Suprapubic skin (tissue), 4 donors: ENCODE measurements at regions not wholly inside any gene's neighbourhood (a gene's known extent, or its start where the extent isn't known, plus 50 kb on each side); places are given as distances from the start of the nearest gene placed in this dataset.

Experiments used
- DNase-seq, 2 donors: peaks; one replicate each; pipeline ENCODE4 v3.0.0-alpha.2; 2019; ENCODE audit warnings: low spot score in 2 of 2
- H3K27ac ChIP-seq: fragments of 200-600 bp; sonication (generic); one replicate; pipeline ENCODE4 v1.5.1; 2019
- H3K27me3 ChIP-seq: fragments of 200-600 bp; sonication (generic); one replicate; pipeline ENCODE4 v1.5.1; 2019
- H3K36me3 ChIP-seq: fragments of 200-600 bp; sonication (generic); one replicate; pipeline ENCODE4 v1.5.1; 2019
- H3K4me1 ChIP-seq: fragments of 200-600 bp; sonication (generic); one replicate; pipeline ENCODE4 v1.5.1; 2019
- H3K4me3 ChIP-seq: fragments of 200-600 bp; sonication (generic); one replicate; pipeline ENCODE4 v1.5.1; 2019; ENCODE audit warnings: mild to moderate bottlenecking
- H3K9me3 ChIP-seq: fragments of 200-600 bp; sonication (generic); one replicate; pipeline ENCODE4 v1.5.1; 2019
- EP300 ChIP-seq: sonication (generic); formaldehyde crosslinking; IDR thresholded peaks from one replicate; pipeline ENCODE4 v1.6.1; 2017; ENCODE audit warnings: antibody characterized with exemption
- POLR2A ChIP-seq, 2 donors: fragments of 450-650 bp; IDR thresholded peaks; one replicate each; pipeline ENCODE4 v1.6.1; 2017; ENCODE audit warnings: antibody characterized with exemption in 2 of 2, mild to moderate bottlenecking in 2 of 2, moderate library complexity in 2 of 2
- POLR2AphosphoS5 ChIP-seq, 3 donors: sonication (generic); formaldehyde crosslinking; IDR thresholded peaks; one replicate each; pipeline ENCODE4 v1.6.1; 2017; ENCODE audit warnings: antibody characterized with exemption in 3 of 3
- WGBS: methylation state at CpG from one replicate; pipeline ENCODE4 v1.1.5; 2018; 5-methylcytosine and 5-hydroxymethylcytosine counted together
- TF ChIP-seq, protein P1 (sequence below), 2 donors: fragments of 200-600 bp in 1 of 2; fragments of 450-650 bp in 1 of 2; sonication (generic) in 1 of 2; IDR thresholded peaks; one replicate each; pipeline ENCODE4 v1.5.1; 2016 to 2019; ENCODE audit warnings: antibody characterized with exemption in 2 of 2, mild to moderate bottlenecking in 1 of 2, moderate library complexity in 1 of 2

DNA sequence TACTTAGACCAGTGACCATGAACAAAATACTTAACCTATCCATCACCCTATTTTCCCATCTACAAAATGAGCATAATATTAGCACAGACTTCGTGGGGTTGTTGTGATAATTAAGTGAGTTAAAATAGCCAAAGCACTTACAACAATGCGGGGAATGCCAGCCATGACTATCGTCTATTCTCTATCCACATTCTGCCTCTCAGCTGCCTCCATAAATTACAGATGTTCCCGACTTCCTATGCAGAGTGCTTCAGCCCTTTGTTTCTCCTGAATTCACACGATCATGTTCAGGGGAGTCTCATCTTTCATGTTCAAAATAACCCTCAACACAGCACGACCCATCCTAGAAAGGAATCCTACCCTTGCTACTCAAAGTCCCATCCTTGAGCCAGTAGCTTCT, 211.6 kb downstream of the EN1 start:
- TF ChIP-seq EP300 (no peak), POLR2A (IDR thresholded peaks at IDR 0.05) (no peak), POLR2AphosphoS5 (IDR thresholded peaks at IDR 0.05) (no peak)
- TF ChIP-seq, protein P1, sequence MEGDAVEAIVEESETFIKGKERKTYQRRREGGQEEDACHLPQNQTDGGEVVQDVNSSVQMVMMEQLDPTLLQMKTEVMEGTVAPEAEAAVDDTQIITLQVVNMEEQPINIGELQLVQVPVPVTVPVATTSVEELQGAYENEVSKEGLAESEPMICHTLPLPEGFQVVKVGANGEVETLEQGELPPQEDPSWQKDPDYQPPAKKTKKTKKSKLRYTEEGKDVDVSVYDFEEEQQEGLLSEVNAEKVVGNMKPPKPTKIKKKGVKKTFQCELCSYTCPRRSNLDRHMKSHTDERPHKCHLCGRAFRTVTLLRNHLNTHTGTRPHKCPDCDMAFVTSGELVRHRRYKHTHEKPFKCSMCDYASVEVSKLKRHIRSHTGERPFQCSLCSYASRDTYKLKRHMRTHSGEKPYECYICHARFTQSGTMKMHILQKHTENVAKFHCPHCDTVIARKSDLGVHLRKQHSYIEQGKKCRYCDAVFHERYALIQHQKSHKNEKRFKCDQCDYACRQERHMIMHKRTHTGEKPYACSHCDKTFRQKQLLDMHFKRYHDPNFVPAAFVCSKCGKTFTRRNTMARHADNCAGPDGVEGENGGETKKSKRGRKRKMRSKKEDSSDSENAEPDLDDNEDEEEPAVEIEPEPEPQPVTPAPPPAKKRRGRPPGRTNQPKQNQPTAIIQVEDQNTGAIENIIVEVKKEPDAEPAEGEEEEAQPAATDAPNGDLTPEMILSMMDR (IDR thresholded peaks at IDR 0.05): no peak
- 48% methylated on average over 6 of the region's 6 CpGs for WGBS

DNA sequence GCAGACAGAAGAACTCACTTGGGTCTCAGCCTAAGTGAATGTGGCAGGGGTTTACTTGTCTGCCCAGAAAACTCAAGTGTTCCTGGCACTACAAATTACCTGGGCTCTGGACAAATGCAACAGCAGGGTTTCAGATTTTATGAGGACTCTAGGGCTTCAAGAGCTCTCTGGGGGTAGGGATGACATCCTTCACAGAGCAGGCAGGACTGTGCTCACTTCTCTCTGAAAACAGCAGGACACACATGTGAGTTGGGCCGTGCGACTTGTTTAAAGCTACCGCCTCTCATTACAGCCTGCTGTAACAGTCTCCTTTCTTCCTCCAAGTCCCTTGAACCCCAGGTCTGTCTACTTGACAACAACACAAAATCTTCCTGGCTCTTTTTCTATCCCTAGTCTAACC, 212.6 kb downstream of the EN1 start:
- WGBS: 90% methylated on average over 3 of the region's 3 CpGs
- Histone ChIP-seq H3K36me3 (no peaks in the 10 kb centered on the region), H3K4me1 (no peaks in the 10 kb centered on the region), H3K27ac (no peak overlapping the region), H3K4me3 (no peak overlapping the region), H3K27me3 (no peaks in the 10 kb centered on the region), H3K9me3 (no peaks in the 10 kb centered on the region)
- no peak for DNase-seq
- TF ChIP-seq, protein P1 (IDR thresholded peaks at IDR 0.05): no peak
- TF ChIP-seq EP300 (no peak), POLR2A (IDR thresholded peaks at IDR 0.05) (no peak), POLR2AphosphoS5 (IDR thresholded peaks at IDR 0.05) (no peak)

More for the DNA sequence above, 211.6 kb downstream of the EN1 start:
- no peak overlapping the region for H3K4me3 ChIP-seq
- H3K36me3 ChIP-seq: no peaks in the 10 kb centered on the region
- no peaks in the 10 kb centered on the region for H3K4me1 ChIP-seq
- H3K9me3 ChIP-seq: no peaks in the 10 kb centered on the region
- H3K27me3 ChIP-seq: no peaks in the 10 kb centered on the region
- H3K27ac ChIP-seq: no peak overlapping the region
- no peak for DNase-seq

DNA sequence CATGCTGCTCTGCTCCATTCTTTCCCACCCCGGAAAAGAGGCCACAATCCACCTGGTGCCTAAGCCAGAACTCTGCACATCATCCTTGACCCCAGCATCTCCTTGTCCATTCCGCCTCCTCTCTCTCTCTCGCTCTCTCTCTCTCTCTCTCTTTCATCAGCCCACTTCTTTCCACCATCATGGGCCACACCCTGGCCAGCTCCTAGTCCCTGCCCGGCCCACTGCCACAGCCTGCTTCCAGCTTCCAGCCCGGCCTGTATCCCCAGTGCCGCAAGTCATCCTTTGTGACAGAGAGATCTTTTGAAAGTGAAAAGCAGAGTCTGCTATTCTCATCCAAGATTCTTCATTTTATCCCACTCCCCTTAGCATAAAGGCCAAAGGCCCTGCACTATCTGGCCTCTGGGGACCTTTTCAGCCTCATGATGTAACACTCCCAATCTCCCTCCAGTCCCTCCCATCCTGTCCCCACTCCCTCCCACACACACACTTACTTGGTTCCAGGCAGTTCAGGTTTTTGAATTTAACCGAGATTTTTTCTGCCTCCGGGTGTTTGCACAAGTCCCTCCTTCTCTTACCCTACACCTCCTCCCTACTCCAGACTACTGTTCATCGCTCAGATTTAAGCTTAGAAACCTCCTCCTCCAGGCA, 214.0 kb downstream of the EN1 start:
- Histone ChIP-seq H3K36me3 (no peaks in the 10 kb centered on the region), H3K27me3 (no peaks in the 10 kb centered on the region), H3K4me1 (no peaks in the 10 kb centered on the region), H3K27ac (no peak overlapping the region), H3K4me3 (no peak overlapping the region), H3K9me3 (no peaks in the 10 kb centered on the region)
- TF ChIP-seq EP300: no peak
- no peak for TF ChIP-seq POLR2A (IDR thresholded peaks at IDR 0.05)
- no peak for TF ChIP-seq POLR2AphosphoS5 (IDR thresholded peaks at IDR 0.05)
- TF ChIP-seq, protein P1 (IDR thresholded peaks at IDR 0.05): no peak
- DNase-seq: no peak
- 79% methylated on average over 9 of the region's 9 CpGs for WGBS

DNA sequence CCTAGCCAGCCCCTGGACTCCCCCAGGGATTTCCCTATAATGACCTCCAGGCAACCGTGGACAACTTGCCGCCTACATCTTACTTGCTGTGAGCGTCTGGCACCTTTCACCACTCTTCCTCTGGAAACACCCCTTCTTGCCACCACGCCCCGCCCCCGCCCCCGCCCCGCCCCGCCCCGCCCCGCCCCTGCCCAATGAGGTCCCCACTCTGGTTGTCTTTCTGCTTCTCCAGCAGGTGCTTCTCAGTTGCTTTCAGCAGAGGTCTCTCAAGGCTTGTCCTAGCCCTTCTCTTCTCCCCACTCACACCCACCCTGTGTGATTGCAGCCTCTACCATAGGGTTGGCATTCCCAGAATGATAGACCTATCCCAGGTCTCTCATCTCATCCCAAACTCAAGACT, 214.5 kb downstream of the EN1 start:
- no peak for DNase-seq
- Histone ChIP-seq H3K4me1 (no peaks in the 10 kb centered on the region), H3K4me3 (no peak overlapping the region), H3K36me3 (no peaks in the 10 kb centered on the region), H3K27me3 (no peaks in the 10 kb centered on the region), H3K27ac (no peak overlapping the region), H3K9me3 (no peaks in the 10 kb centered on the region)
- 65% methylated on average over 11 of the region's 11 CpGs for WGBS
- TF ChIP-seq EP300: no peak
- TF ChIP-seq, protein P1 (IDR thresholded peaks at IDR 0.05): no peak

DNA sequence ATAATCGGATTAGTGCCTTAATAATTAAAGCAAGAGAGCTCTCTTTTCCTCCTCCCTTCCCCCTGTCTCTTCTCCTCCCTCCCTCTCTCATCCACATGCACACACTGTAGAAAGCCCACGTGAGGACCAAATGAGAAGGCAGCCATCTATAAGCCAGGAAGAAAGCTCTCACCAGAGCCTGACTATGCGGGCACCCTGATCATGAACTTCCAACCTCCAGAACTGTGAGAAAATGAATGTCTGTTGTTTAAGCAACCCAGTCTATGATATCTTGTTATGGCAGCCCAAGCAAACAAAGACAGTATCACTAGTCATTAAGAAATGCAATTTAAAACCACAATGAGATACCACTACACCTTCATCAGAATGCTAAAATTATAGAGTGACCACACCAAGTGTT, 220.3 kb downstream of the EN1 start:
- H3K4me1 ChIP-seq: no peaks in the 10 kb centered on the region
- 87% methylated on average over 3 of the region's 3 CpGs for WGBS
- no peak for DNase-seq
- H3K27ac ChIP-seq: no peak overlapping the region
- no peak overlapping the region for H3K4me3 ChIP-seq
- no peaks in the 10 kb centered on the region for H3K27me3 ChIP-seq
- TF ChIP-seq, protein P1 (IDR thresholded peaks at IDR 0.05): no peak
- TF ChIP-seq POLR2A (IDR thresholded peaks at IDR 0.05): no peak
- no peak for TF ChIP-seq EP300
- no peak for TF ChIP-seq POLR2AphosphoS5 (IDR thresholded peaks at IDR 0.05)
- H3K36me3 ChIP-seq: no peaks in the 10 kb centered on the region
- no peaks in the 10 kb centered on the region for H3K9me3 ChIP-seq
